Left ventricle myocardium inferior (tissue), 1 donor: ENCODE measurements at regions not wholly inside any gene's neighbourhood (a gene's known extent, or its start where the extent isn't known, plus 50 kb on each side); places are given as distances from the start of the nearest gene placed in this dataset.

Experiments
- DNase-seq: peaks from one replicate; pipeline ENCODE4 v3.0.0-alpha.2; 2020
- H3K27ac ChIP-seq: fragments of 200-600 bp; replicated peaks from 2 replicates; pipeline ENCODE4 v1.8.0; 2021
- H3K27me3 ChIP-seq: fragments of 200-600 bp; 2 replicates; pipeline ENCODE4 v1.8.0; 2021; ENCODE audit warnings: low read depth
- H3K36me3 ChIP-seq: fragments of 200-600 bp; 2 replicates; pipeline ENCODE4 v1.8.0; 2021
- H3K4me1 ChIP-seq: fragments of 200-600 bp; 2 replicates; pipeline ENCODE4 v1.8.0; 2021
- H3K4me3 ChIP-seq: fragments of 200-600 bp; 2 replicates; pipeline ENCODE4 v1.8.0; 2021; ENCODE audit warnings: mild to moderate bottlenecking, moderate library complexity
- H3K9me3 ChIP-seq: fragments of 200-600 bp; replicated peaks from 2 replicates; pipeline ENCODE4 v1.8.0; 2021
- intact Hi-C: fragments of 100-400 bp; cut with micrococcal nuclease; formaldehyde crosslinking; loops from one replicate; pipeline ENCODE4 v1.11.0; 2022
- TF ChIP-seq, protein P1 (sequence below): fragments of 200-600 bp; IDR thresholded peaks from 2 replicates; pipeline ENCODE4 v1.8.0; 2021; ENCODE audit warnings: antibody characterized with exemption, mild to moderate bottlenecking, borderline replicate concordance
- donor health status: DM: no; HTN: yes; CAD: no; lungs with severe emphysema.

GRCh38 chr13:81781471-81781870, 1440.5 kb upstream of the SPRY2 start:
- TF ChIP-seq, protein P1, sequence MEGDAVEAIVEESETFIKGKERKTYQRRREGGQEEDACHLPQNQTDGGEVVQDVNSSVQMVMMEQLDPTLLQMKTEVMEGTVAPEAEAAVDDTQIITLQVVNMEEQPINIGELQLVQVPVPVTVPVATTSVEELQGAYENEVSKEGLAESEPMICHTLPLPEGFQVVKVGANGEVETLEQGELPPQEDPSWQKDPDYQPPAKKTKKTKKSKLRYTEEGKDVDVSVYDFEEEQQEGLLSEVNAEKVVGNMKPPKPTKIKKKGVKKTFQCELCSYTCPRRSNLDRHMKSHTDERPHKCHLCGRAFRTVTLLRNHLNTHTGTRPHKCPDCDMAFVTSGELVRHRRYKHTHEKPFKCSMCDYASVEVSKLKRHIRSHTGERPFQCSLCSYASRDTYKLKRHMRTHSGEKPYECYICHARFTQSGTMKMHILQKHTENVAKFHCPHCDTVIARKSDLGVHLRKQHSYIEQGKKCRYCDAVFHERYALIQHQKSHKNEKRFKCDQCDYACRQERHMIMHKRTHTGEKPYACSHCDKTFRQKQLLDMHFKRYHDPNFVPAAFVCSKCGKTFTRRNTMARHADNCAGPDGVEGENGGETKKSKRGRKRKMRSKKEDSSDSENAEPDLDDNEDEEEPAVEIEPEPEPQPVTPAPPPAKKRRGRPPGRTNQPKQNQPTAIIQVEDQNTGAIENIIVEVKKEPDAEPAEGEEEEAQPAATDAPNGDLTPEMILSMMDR, result no peak
- no peaks in the 10 kb centered on the region for H3K4me1 ChIP-seq
- peaks cover 4% of the 10 kb centered on the region for H3K9me3 ChIP-seq
- H3K36me3 ChIP-seq, result no peaks in the 10 kb centered on the region
- no peaks in the 10 kb centered on the region for H3K27me3 ChIP-seq
- intact Hi-C loops, result no loop called here
- no peak overlapping the region for H3K27ac ChIP-seq
- H3K4me3 ChIP-seq, result no peak overlapping the region
- DNase-seq, result no peak

DNA sequence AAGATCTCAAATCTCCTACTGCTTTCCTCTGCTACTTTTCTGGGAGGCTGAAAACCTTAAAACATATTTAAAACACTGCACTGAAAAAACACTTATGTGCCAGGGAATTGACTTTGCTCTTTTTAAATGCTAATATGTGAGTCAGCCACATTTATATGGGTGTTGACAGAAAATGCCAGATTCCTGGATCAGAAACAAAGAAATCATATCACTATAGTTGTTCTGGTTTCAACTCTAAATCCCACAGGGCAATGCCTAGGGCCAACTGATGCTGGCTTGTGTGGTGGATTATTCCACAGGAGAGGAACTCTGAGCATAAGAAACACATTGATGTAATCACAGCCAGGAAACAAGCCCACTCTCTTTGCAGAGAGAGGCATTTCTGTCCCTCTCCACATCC, 1439.0 kb upstream of the SPRY2 start:
- Histone ChIP-seq H3K36me3 (no peaks in the 10 kb centered on the region), H3K9me3 (no peaks in the 10 kb centered on the region), H3K27me3 (no peaks in the 10 kb centered on the region), H3K4me1 (no peaks in the 10 kb centered on the region), H3K27ac (no peak overlapping the region), H3K4me3 (no peak overlapping the region)
- intact Hi-C loops, result no loop called here
- no peak for DNase-seq
- TF ChIP-seq, protein P1, result no peak

DNA sequence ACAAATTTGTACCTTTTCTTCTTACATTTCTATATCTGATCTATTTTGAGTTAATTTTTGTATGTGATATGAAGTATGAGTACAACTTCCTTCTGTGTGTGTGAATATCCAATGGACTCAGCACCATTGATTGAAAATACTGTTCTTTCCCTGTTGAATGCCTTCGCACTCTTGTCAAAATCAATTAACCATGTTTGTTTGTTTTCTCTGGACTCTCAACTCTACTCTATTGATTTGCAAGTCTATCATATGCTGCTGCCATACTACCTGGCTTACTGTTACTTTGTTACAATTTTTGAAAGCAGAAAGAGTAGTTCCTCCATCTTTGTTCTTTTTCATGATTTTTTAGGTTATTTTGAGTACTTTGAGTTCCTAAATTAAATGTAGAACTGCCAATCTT, 1437.4 kb upstream of the SPRY2 start:
- intact Hi-C loops, result no loop called here

DNA sequence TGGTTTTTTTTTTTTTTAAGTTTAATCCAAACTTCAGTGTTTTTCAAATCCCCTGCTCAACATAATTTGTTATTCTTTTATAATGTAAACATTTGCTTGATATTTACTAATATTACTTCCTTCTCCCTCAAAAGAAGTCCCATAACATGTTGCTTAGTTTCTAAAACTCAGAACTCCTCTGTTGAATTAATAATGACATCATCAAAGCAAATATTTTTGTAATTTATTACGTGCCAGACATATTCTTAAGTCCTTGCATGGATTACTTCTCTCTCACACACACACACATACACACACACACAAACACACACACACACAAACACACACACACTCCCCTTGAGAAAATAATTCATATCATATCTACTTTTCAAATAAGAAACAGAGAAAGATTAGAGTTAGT, 1432.3 kb upstream of the SPRY2 start:
- TF ChIP-seq, protein P1, result no peak
- no peaks in the 10 kb centered on the region for H3K36me3 ChIP-seq
- intact Hi-C loops, result no loop called here
- H3K27ac ChIP-seq, result no peak overlapping the region
- no peak for DNase-seq
- H3K4me1 ChIP-seq, result no peaks in the 10 kb centered on the region
- H3K4me3 ChIP-seq, result no peak overlapping the region
- H3K9me3 ChIP-seq, result no peaks in the 10 kb centered on the region
- no peaks in the 10 kb centered on the region for H3K27me3 ChIP-seq

More for the DNA sequence above, 1437.4 kb upstream of the SPRY2 start:
- H3K4me1 ChIP-seq, result no peaks in the 10 kb centered on the region
- no peak overlapping the region for H3K27ac ChIP-seq
- no peaks in the 10 kb centered on the region for H3K9me3 ChIP-seq
- H3K36me3 ChIP-seq, result no peaks in the 10 kb centered on the region
- no peak overlapping the region for H3K4me3 ChIP-seq
- no peaks in the 10 kb centered on the region for H3K27me3 ChIP-seq
- TF ChIP-seq, protein P1, result no peak
- no peak for DNase-seq

GRCh38 chr13:81771951-81772350, 1431.0 kb upstream of the SPRY2 start:
- intact Hi-C loops, result no loop called here
- H3K27me3 ChIP-seq, result no peaks in the 10 kb centered on the region
- no peaks in the 10 kb centered on the region for H3K36me3 ChIP-seq
- no peaks in the 10 kb centered on the region for H3K9me3 ChIP-seq
- no peak overlapping the region for H3K27ac ChIP-seq
- TF ChIP-seq, protein P1, result no peak
- H3K4me3 ChIP-seq, result no peak overlapping the region
- DNase-seq, result no peak
- H3K4me1 ChIP-seq, result no peaks in the 10 kb centered on the region
